A673 (cell line): ENCODE measurements at regions not wholly inside any gene's neighbourhood (a gene's known extent, or its start where the extent isn't known, plus 50 kb on each side); places are given as distances from the start of the nearest gene placed in this dataset.

ENCODE experiments used
- EZH2 ChIP-seq: fragments of 200-600 bp; sonication (generic); IDR thresholded peaks from 2 replicates; pipeline ENCODE4 v1.6.1; 2017; ENCODE audit warnings: borderline replicate concordance, low read depth, mild to moderate bottlenecking, mixed read lengths, antibody characterized with exemption, low read length; ENCODE audit not compliant: poor library complexity, severe bottlenecking
- TF ChIP-seq, protein P1 (sequence below): fragments of 300-800, 200-600 bp; sonication (generic); conservative IDR thresholded peaks from 2 replicates; pipeline ENCODE4 v1.5.1; 2017; ENCODE audit warnings: low read depth, mild to moderate bottlenecking, antibody characterized with exemption, low read length, moderate library complexity, mixed read lengths

DNA sequence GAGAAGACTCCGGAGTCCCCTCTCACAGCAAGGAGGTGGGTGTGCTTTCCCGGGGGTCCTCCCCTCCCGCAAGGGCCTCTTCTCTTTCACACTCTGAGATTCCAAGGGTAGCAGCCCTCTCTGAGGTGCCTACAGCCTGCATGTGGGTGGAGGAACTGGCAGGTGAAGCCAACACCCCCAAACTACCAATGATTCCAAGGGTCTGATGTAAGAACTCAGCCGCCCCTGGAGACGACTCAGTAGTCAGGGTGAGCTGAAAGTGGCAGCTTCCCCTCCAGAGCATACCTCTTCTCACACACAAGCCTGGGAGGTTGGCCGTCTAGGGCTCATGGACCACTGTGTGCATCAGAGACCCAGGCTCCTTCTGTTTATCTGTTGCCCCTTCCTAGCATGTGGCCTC lies 66.1 kb downstream of the TSPAN17 start:
- TF ChIP-seq, protein P1, sequence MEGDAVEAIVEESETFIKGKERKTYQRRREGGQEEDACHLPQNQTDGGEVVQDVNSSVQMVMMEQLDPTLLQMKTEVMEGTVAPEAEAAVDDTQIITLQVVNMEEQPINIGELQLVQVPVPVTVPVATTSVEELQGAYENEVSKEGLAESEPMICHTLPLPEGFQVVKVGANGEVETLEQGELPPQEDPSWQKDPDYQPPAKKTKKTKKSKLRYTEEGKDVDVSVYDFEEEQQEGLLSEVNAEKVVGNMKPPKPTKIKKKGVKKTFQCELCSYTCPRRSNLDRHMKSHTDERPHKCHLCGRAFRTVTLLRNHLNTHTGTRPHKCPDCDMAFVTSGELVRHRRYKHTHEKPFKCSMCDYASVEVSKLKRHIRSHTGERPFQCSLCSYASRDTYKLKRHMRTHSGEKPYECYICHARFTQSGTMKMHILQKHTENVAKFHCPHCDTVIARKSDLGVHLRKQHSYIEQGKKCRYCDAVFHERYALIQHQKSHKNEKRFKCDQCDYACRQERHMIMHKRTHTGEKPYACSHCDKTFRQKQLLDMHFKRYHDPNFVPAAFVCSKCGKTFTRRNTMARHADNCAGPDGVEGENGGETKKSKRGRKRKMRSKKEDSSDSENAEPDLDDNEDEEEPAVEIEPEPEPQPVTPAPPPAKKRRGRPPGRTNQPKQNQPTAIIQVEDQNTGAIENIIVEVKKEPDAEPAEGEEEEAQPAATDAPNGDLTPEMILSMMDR: no peak
- no peak for TF ChIP-seq EZH2
